GM23338 (cell line): ENCODE measurements at regions not wholly inside any gene's neighbourhood (a gene's known extent, or its start where the extent isn't known, plus 50 kb on each side); places are given as distances from the start of the nearest gene placed in this dataset.

Source experiments
- ATAC-seq: fragments of 200-7000 bp; cut with Tn5 transposase; 3 replicates; pipeline ENCODE4 v1.9.1; 2020
- DNase-seq: peaks from one replicate; pipeline ENCODE4 v3.0.0-alpha.2; 2015; ENCODE audit warnings: low spot score
- H2AFZ ChIP-seq: fragments of 200-600 bp; sonication (generic); 2 replicates; pipeline ENCODE4 v1.8.0; 2016; ENCODE audit warnings: antibody characterized with exemption, mild to moderate bottlenecking, moderate library complexity
- H3F3A ChIP-seq: fragments of 200-600 bp; sonication (generic); replicated peaks from 2 replicates; pipeline ENCODE4 v1.8.0; 2017; ENCODE audit warnings: antibody characterized with exemption, mixed run types, low read depth
- H3K27ac ChIP-seq: fragments of 200-600 bp; sonication (generic); 2 replicates; pipeline ENCODE4 v1.6.1; 2016; ENCODE audit warnings: low read depth
- H3K27me3 ChIP-seq: fragments of 200-600 bp; sonication (generic); 2 replicates; pipeline ENCODE4 v1.8.0; 2016; ENCODE audit warnings: mild to moderate bottlenecking, mixed run types, moderate library complexity; ENCODE audit not compliant: insufficient read depth
- H3K36me3 ChIP-seq: fragments of 200-600 bp; sonication (generic); 2 replicates; pipeline ENCODE4 v1.8.0; 2016; ENCODE audit warnings: mild to moderate bottlenecking; ENCODE audit not compliant: insufficient read depth
- H3K4me1 ChIP-seq: fragments of 200-600 bp; sonication (generic); 2 replicates; pipeline ENCODE4 v1.8.0; 2016; ENCODE audit warnings: mild to moderate bottlenecking, moderate library complexity; ENCODE audit not compliant: insufficient read depth
- H3K4me2 ChIP-seq: fragments of 200-600 bp; sonication (generic); 2 replicates; pipeline ENCODE4 v1.7.1; 2017; ENCODE audit warnings: mixed run types
- H3K4me3 ChIP-seq: fragments of 200-600 bp; sonication (generic); 2 replicates; pipeline ENCODE4 v1.6.1; 2016; ENCODE audit warnings: mixed run types
- H3K79me2 ChIP-seq: fragments of 200-600 bp; sonication (generic); replicated peaks from 2 replicates; pipeline ENCODE4 v1.8.0; 2017; ENCODE audit warnings: mild to moderate bottlenecking; ENCODE audit not compliant: insufficient read depth
- H3K9me2 ChIP-seq: fragments of 200-600 bp; sonication (generic); 2 replicates; pipeline ENCODE4 v1.8.0; 2017; ENCODE audit not compliant: insufficient read depth
- H4K20me1 ChIP-seq: fragments of 200-600 bp; sonication (generic); replicated peaks from 2 replicates; pipeline ENCODE4 v1.8.0; 2017; ENCODE audit warnings: mild to moderate bottlenecking; ENCODE audit not compliant: insufficient read depth
- H3K27ac Mint-ChIP-seq: 2 replicates; pipeline ENCODE4 v1.8.0; 2020; ENCODE audit warnings: inconsistent platforms, mild to moderate bottlenecking, moderate library complexity, mixed read lengths
- H3K27me3 Mint-ChIP-seq: 3 replicates; pipeline ENCODE4 v1.8.0; 2022; ENCODE audit warnings: low read depth, mild to moderate bottlenecking, moderate library complexity, mixed read lengths, inconsistent platforms; ENCODE audit not compliant: insufficient read depth, poor library complexity
- H3K36me3 Mint-ChIP-seq: 3 replicates; pipeline ENCODE4 v1.8.0; 2021; ENCODE audit warnings: low read depth, mild to moderate bottlenecking, inconsistent platforms, moderate library complexity, mixed read lengths
- H3K4me1 Mint-ChIP-seq: 3 replicates; pipeline ENCODE4 v1.8.0; 2020; ENCODE audit warnings: mild to moderate bottlenecking, inconsistent platforms, mixed read lengths
- H3K4me3 Mint-ChIP-seq: 3 replicates; pipeline ENCODE4 v1.8.0; 2021; ENCODE audit warnings: moderate library complexity, mild to moderate bottlenecking, inconsistent platforms, mixed read lengths
- H3K9me3 Mint-ChIP-seq: 3 replicates; pipeline ENCODE4 v1.8.0; 2020; ENCODE audit warnings: moderate library complexity, mild to moderate bottlenecking, inconsistent platforms, mixed read lengths
- CREB1 ChIP-seq: fragments of 250-450 bp; sonication (Bioruptor Pico); IDR thresholded peaks from 2 replicates; pipeline ENCODE4 v1.5.0; 2020; ENCODE audit warnings: low read depth, mild to moderate bottlenecking, moderate library complexity
- EZH2 ChIP-seq: fragments of 200-600 bp; sonication (generic); IDR thresholded peaks from one replicate; pipeline ENCODE4 v1.8.0; 2017; ENCODE audit warnings: antibody characterized with exemption, mild to moderate bottlenecking, low read depth; ENCODE audit not compliant: unreplicated experiment
- EZH2phosphoT487 ChIP-seq: fragments of 200-600 bp; sonication (generic); IDR thresholded peaks from one replicate; pipeline ENCODE4 v1.8.1; 2018; ENCODE audit warnings: antibody characterized with exemption; ENCODE audit not compliant: unreplicated experiment
- POLR2AphosphoS5 ChIP-seq: IDR thresholded peaks from 2 replicates; pipeline ENCODE4 v1.6.1; 2016; ENCODE audit warnings: antibody characterized with exemption, low read depth
- STAT1 ChIP-seq: IDR thresholded peaks from one replicate; pipeline ENCODE4 v1.6.1; 2016; ENCODE audit warnings: antibody characterized with exemption; ENCODE audit not compliant: unreplicated experiment
- ZNF114 ChIP-seq: fragments of 250-450 bp; sonication (Bioruptor Pico); IDR thresholded peaks from 2 replicates; pipeline ENCODE4 v1.5.0; 2020; ENCODE audit warnings: mild to moderate bottlenecking, moderate library complexity
- TF ChIP-seq, protein P1 (sequence below): IDR thresholded peaks from one replicate; pipeline ENCODE4 v1.6.1; 2018; ENCODE audit warnings: antibody characterized with exemption; ENCODE audit not compliant: unreplicated experiment
- TF ChIP-seq, protein P2 (sequence below): fragments of 250-450 bp; sonication (Bioruptor Pico); IDR thresholded peaks from 2 replicates; pipeline ENCODE4 v1.5.0; 2020; ENCODE audit warnings: mild to moderate bottlenecking, moderate library complexity

DNA sequence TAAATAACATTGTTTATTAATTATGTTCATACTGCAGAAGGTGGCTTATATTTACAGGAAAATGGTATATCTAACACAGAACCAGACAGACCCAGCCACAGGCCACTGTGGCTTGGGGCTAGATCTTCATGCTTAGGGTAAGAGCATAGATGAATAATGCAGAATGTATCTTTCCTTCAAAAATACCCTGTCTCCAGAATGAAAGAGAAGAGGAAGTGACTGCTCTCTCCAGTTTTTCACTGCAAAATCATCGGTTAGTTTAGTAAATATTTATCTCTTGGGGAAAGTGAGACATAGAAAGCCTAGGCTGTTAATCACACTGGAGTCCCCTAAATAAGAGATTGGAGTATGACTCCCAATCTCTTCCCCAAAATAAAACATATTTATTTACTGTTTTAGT is 453.7 kb downstream of the NAV3 start (continued):
- TF ChIP-seq EZH2phosphoT487 (no peak), ZNF114 (CRISPR knock-in tag) (no peak), CREB1 (CRISPR knock-in tag) (no peak), STAT1 (no peak)
- TF ChIP-seq, protein P1, sequence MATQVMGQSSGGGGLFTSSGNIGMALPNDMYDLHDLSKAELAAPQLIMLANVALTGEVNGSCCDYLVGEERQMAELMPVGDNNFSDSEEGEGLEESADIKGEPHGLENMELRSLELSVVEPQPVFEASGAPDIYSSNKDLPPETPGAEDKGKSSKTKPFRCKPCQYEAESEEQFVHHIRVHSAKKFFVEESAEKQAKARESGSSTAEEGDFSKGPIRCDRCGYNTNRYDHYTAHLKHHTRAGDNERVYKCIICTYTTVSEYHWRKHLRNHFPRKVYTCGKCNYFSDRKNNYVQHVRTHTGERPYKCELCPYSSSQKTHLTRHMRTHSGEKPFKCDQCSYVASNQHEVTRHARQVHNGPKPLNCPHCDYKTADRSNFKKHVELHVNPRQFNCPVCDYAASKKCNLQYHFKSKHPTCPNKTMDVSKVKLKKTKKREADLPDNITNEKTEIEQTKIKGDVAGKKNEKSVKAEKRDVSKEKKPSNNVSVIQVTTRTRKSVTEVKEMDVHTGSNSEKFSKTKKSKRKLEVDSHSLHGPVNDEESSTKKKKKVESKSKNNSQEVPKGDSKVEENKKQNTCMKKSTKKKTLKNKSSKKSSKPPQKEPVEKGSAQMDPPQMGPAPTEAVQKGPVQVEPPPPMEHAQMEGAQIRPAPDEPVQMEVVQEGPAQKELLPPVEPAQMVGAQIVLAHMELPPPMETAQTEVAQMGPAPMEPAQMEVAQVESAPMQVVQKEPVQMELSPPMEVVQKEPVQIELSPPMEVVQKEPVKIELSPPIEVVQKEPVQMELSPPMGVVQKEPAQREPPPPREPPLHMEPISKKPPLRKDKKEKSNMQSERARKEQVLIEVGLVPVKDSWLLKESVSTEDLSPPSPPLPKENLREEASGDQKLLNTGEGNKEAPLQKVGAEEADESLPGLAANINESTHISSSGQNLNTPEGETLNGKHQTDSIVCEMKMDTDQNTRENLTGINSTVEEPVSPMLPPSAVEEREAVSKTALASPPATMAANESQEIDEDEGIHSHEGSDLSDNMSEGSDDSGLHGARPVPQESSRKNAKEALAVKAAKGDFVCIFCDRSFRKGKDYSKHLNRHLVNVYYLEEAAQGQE = no peak

DNA sequence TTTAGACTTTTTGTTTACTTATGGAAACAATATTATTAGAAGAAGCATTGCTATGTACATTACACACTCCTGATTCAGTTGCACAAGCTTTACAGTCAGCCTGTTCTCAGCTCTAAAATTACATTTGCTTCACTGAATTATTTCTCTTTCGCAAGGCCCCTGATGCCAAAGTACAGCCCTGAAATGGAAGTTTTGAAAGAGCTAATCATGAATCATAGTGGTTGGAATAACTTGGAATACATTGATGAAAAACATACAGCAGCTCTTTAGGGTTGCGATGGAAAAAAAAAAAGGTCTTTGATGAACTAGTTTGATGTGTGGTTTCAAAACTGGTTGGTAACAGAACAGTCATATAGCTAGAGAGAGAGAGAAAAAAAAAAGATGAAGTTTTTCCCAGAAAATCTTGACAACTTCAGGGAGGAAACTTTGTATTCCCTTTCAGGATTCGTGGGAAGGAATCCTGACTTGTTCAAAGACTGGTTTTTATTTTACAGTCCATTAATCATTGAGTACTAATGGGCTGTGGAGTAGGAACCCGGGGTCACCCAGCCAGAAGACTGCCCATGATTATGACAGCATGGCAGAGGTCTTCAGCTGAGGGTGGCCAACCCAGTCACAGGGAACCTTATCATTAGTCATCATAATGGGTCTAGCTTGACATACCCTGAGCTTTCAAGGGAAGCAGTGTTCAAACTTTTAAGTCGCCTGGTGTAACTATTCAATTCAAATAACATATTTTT is 460.1 kb downstream of the NAV3 start:
- Histone ChIP-seq H3K4me2 (no peak overlapping the region), H3K4me1 (peaks cover 8% of the 10 kb centered on the region; the same call in 1 of the 2 replicates), H3K27me3 (no peaks in the 10 kb centered on the region), H3K36me3 (no peaks in the 10 kb centered on the region), H3K9me2 (no peaks in the 10 kb centered on the region), H3F3A (no peaks in the 10 kb centered on the region), H4K20me1 (no peaks in the 10 kb centered on the region), H3K4me3 (no peak overlapping the region), H2AFZ (no peak overlapping the region; the same call in 1 of the 2 replicates), H3K79me2 (no peaks in the 10 kb centered on the region), H3K27ac (no peak overlapping the region)
- no peaks in the 10 kb centered on the region for H3K27me3 Mint-ChIP-seq
- no peaks in the 10 kb centered on the region; the same call in 1 of the 3 replicates for H3K4me1 Mint-ChIP-seq
- no peaks in the 10 kb centered on the region for H3K9me3 Mint-ChIP-seq
- TF ChIP-seq POLR2AphosphoS5 = no peak
- TF ChIP-seq STAT1 = no peak
- TF ChIP-seq EZH2 = no peak
- TF ChIP-seq ZNF114 (CRISPR knock-in tag) = no peak
- TF ChIP-seq CREB1 (CRISPR knock-in tag) = no peak
- TF ChIP-seq, protein P2, sequence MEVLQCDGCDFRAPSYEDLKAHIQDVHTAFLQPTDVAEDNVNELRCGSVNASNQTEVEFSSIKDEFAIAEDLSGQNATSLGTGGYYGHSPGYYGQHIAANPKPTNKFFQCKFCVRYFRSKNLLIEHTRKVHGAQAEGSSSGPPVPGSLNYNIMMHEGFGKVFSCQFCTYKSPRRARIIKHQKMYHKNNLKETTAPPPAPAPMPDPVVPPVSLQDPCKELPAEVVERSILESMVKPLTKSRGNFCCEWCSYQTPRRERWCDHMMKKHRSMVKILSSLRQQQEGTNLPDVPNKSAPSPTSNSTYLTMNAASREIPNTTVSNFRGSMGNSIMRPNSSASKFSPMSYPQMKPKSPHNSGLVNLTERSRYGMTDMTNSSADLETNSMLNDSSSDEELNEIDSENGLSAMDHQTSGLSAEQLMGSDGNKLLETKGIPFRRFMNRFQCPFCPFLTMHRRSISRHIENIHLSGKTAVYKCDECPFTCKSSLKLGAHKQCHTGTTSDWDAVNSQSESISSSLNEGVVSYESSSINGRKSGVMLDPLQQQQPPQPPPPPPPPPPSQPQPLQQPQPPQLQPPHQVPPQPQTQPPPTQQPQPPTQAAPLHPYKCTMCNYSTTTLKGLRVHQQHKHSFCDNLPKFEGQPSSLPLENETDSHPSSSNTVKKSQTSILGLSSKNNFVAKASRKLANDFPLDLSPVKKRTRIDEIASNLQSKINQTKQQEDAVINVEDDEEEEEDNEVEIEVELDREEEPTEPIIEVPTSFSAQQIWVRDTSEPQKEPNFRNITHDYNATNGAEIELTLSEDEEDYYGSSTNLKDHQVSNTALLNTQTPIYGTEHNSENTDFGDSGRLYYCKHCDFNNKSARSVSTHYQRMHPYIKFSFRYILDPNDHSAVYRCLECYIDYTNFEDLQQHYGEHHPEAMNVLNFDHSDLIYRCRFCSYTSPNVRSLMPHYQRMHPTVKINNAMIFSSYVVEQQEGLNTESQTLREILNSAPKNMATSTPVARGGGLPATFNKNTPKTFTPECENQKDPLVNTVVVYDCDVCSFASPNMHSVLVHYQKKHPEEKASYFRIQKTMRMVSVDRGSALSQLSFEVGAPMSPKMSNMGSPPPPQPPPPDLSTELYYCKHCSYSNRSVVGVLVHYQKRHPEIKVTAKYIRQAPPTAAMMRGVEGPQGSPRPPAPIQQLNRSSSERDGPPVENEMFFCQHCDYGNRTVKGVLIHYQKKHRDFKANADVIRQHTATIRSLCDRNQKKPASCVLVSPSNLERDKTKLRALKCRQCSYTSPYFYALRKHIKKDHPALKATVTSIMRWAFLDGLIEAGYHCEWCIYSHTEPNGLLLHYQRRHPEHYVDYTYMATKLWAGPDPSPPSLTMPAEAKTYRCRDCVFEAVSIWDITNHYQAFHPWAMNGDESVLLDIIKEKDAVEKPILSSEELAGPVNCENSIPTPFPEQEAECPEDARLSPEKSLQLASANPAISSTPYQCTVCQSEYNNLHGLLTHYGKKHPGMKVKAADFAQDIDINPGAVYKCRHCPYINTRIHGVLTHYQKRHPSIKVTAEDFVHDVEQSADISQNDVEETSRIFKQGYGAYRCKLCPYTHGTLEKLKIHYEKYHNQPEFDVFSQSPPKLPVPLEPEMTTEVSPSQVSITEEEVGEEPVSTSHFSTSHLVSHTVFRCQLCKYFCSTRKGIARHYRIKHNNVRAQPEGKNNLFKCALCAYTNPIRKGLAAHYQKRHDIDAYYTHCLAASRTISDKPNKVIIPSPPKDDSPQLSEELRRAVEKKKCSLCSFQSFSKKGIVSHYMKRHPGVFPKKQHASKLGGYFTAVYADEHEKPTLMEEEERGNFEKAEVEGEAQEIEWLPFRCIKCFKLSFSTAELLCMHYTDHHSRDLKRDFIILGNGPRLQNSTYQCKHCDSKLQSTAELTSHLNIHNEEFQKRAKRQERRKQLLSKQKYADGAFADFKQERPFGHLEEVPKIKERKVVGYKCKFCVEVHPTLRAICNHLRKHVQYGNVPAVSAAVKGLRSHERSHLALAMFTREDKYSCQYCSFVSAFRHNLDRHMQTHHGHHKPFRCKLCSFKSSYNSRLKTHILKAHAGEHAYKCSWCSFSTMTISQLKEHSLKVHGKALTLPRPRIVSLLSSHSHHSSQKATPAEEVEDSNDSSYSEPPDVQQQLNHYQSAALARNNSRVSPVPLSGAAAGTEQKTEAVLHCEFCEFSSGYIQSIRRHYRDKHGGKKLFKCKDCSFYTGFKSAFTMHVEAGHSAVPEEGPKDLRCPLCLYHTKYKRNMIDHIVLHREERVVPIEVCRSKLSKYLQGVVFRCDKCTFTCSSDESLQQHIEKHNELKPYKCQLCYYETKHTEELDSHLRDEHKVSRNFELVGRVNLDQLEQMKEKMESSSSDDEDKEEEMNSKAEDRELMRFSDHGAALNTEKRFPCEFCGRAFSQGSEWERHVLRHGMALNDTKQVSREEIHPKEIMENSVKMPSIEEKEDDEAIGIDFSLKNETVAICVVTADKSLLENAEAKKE = no peak
- H3K36me3 Mint-ChIP-seq = no peaks in the 10 kb centered on the region
- ATAC-seq (no peak), DNase-seq (no peak)
- H3K27ac Mint-ChIP-seq = no peak overlapping the region
- H3K4me3 Mint-ChIP-seq = no peak overlapping the region
